Activated CD8-positive, alpha-beta memory T cell treated with anti-CD3 and anti-CD28 coated beads, Interleukin-2, amount 50 U/mL, for 1 hour (primary cell): ENCODE measurements at regions not wholly inside any gene's neighbourhood (a gene's known extent, or its start where the extent isn't known, plus 50 kb on each side); places are given as distances from the start of the nearest gene placed in this dataset.

ENCODE experiments used
- DNase-seq: peaks from one replicate; pipeline ENCODE4 v3.0.0-alpha.2; 2020; ENCODE audit errors: extremely low read depth

DNA sequence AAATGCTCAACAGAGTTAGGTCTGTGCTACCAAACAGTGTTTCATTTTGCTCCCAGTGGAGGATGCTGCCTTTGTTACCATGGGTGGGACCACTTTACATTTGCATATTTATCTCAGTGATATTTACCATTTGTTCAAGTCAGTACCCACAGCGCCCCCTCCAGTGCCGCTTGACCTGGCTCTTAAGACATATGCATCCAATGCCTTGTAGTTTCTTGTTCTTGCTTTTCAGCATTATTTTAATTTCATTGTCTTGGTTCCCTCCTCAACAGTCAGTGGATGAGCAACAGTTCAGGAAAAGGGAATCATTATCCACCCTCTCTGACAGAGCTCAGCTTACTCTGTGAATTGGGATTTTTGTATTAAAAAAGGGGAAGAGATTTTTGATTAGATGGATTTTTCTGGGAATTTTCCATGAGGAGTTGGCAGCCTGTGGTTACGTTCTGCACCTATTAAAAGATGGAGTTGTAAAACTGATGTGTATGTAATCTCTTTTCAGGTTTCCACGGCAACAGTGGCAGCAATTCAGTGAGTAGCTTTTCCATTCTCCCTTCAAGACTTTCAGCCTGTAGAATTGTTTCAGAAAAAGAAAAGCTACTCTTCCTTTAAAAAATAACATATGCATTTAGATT, 240.5 kb upstream of the DAAM1 start:
- DNase-seq: no peak

DNA sequence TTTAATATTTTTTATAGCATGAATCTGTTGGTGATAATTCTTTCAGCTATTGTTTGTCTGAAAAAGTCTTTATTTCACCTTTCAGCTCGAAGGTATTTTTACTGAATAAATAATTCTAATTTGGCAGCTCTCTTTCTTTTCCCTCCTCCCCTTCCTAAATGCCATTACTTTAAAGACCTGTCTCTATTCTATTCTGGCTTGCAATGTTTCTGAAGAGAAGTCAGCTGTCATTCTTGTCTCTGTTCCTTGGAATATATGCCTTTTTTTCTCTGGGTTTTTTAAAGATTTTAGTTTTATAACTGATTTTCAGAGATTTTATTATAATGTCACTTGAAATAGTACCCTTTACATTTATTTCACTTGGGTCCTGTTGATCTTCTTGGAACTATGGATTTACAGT, 237.9 kb upstream of the DAAM1 start:
- DNase-seq: no peak

DNA sequence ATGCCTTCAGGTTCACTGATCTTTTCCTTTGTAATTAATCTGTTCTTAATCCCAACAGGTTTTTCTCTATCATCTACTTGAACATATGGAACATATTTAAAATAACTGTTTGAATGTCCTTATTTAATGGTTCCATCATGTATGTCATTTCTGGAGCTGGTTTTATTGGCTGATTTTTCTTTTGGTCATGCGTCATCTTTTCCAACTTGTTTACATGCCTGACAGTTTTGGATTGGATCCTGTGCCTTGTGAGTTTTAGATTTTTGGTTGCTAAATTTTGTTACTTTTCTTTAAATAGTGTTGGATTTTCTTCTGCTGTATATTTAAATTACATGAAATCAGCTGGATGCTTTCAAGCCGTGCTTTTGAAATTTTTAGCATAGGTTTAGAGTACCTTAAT, 237.3 kb upstream of the DAAM1 start:
- DNase-seq: no peak

DNA sequence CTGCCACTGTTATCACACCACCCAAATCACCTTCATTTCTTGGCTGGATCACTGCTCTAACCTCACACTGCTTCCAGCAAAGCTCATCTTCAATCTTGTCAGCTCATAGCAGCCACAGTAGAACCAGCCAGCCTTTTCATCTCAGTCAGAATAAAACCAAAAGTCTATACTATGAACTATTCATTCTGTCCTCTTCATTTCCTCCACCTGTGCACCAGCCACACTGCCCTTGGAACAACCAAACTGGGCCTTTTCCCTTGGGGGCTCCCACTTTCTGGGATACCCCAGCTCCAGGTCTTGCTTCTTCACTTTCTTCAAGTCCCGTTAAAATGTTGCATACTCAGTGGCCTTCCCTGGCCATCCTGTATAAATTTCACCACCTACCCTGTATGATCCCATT, 234.4 kb upstream of the DAAM1 start:
- no peak for DNase-seq

DNA sequence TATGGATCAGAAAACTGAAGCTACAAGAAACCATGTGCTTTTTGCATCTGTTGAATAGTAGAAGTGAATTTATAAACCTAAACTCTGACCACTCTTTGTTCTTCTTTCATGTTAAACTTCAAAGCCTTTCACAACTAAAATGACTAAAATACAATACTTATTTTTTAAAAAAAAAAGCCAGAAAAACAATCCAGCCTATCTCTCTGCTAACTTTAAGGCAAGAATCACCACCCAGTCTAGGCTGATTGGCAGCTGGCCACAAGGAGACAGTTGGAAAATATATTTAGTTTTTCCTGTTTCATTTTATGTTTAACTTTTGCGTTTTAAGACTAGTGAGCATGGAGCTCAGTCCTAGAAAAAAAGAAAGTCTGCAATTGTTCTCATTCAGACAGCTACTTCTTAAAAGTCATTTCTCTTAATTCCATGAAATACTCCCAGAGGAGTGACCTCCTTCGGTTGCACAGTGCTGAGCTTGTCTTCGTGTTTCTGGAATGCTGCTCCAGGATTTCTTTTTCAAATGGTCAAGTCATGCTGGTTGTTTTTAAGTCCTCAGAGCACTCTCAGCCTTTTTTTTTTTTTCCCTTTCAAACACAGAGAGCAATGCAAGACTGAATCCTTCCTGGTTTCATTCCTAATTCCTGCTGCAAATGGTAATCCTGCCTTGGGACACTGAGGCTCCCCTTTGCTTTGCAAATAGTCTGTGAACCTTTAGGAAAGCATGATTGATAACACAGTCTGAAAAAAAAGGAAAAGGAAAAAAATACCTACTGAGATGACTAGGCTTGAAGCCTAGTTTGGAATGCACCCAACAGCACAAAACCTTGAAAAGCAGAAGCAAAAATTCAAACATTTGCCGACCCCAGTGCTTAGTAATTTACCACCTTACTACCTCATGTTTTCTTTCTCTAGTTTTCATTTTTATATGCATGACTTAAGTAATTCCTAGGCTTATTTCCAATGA, 233.3 kb upstream of the DAAM1 start:
- DNase-seq: no peak

DNA sequence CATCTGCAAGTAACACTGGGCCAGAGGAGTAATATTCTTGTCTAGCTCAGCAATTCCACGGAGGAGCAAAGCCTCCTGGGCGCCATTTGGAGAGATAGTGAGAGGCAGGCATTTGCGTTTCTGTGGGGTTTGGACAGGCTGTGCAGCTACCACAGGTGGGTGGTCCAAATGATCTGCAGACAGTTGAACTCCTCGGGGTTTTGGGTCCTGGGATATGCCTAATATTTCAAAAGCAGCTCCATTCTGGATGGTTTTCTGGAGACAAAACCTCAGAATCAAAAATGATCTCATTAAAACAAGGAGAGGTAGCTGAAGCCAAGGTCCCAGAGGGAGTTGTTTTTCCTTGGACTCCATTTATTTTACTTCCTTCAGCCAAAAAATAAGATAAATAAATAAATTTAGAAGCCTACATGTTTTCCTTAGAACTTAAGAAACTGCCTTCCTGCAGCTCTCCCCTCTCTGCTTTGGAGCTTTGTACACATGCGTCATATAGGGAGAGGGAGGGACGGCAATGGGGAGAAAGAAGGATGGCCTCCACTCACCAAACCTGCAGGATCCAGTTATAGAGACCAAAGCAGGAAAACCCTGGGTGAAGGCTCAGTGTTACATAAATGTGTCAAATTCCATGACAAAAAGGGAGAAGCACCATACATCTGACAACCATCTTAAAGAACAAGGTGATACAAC, 227.3 kb upstream of the DAAM1 start:
- no peak for DNase-seq

DNA sequence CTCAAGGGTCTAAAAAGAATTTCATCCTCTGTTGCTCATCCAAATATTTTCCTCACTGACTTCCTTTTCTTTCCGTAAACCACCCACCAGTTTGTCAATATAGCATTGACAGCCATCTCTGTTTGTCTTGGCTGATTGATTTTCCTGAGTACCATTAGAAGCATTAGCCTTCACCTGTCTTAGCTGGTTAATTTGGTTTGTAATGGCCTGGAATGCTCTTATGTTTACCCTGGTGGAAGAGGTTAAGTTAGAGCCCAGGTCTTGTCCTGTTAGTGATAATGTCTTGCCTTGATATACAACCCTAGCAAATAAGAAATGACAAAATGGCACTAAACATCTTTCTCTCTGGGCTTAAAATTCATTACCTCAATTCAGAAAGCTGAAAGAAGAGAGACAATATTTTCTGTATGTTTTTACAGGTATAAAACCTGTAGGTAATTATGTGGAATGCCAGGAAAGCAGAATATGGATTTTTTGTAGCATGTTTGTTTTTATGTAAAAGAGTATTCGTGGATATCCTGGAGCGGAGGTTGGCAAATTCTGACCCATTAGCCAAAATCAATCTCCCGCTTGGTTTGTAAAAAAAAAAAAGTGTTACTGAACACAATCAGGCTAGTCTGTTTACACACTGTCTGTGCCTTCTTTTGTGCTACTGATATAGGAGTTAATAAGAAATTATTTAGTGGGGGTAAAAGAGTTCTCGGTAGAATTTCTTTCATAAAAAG, 224.4 kb upstream of the DAAM1 start:
- no peak for DNase-seq

DNA sequence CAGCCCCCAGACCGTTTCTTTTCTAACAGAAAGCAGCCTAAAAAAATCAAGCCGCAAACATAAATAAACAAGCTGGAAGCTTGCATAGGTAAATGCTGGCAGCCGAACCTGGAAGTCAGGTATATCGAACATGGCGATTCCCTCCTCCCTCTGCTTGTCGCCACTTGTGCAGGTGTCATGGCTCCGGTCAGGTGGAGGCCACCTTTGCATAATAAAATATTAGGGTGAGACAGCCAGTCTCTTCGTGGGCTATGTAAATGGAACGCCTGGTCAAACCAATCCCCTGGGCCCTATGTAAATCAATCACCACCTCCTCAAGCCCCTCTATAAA, 223.9 kb upstream of the DAAM1 start:
- DNase-seq: no peak

DNA sequence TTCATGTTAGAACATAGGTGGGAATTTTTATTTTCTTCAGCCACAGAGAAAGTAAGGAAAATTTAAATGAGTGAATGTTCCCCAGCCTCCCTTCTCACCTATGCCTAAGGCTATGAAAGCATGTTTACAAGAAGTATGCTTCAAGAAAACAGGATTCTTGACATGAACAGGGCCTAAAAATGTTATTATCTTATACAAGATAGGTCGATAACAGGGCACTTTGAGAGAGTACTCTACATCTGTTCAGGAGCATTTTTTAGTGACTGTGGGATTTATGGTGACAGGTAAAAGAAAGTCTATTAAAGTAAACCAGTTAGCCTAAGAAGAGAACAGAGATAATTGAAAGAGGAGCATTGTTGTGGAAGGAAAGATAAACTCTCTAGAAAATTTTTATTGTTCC, 222.9 kb upstream of the DAAM1 start:
- no peak for DNase-seq

DNA sequence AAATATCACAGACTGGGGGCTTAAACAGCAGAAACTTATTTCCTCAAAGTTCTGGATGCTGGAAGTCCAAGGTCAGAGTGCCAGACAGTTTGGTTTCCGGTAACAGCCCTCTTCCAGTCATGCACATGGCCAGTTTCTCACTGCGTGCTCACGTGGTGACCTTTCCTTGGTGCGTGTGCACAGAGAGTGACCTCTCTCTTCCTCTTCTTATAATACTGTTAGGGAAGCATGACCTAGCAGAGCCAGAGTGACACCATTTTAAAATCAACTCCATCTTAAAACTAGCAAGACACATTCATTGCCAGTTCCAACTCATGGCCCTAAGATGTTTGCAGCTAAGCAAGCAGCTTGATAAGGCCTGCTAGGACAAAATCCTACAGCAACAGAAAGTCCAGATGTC, 221.5 kb upstream of the DAAM1 start:
- DNase-seq: no peak

DNA sequence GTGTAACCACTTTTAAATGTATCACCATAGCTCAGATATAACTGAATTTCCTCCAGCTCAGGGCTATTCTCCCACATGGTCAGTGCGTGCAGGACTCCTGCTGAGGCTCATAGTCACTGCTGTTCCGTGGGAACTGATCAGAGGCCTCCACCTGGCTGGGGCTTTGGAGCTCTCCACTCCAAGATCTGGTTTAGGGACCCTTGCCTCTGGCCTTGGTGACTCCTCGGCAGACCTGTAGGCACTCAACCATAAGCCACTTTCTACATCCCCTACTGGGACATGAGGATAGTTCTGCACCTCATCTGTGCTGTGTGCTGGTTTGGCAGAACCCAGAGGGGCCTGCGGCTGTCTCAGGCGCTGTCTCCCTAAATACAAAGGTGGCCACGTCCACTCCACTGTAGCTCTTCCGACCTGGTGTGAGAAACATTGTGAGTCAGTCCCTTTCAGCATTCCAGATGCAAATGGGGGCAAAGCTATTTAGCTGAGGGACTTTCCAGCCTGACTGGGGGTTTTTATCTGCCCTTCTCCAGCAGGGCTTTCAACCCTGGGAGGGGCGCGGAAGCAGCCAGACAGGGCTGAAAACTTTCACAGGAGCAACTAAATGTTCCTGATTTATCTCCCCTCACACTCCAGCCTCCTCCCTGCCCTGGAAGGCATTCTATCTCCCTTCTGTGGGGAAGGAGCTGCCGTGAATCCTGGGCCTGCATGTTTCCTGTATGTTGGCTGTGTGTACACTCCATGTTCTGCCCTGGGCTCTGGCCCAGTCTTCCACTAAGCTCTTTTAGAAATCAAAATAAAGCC, 218.3 kb upstream of the DAAM1 start:
- DNase-seq: no peak

DNA sequence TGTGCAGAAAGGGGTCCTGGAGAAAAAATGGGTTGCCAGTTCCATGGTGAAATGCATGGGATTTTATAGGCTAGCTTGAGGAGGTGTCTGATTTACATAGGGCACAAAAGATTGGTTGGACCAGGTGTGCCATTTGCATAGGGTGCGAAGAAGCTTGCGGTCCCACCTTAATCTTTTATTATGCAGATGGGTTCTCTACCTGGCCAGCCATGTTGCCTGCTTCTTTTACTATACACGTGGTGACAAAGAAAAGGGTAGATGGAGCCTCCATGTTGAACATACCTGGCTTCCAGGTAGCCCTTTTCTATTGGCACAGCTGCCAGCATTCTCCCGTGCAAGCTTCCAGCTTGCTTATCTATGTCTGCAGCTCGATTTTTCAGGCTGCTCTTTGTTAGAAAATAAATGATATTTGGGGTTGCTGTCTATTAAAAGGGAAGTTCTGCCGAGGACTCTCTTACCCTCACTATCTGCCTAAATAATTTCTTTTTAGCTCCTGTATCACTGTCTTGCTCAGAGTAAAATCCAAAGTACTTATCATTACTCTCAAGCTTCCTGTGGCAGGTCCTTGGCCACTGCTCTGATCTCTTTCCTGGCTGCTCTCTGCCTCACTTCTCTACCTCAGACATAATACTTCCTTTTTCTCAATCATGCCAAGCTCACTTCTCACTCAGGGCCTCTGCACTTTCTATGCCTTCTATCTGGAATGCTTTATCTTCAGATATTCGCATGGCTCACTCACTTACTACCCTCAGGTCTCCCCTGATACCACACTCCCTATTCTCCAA, 216.0 kb upstream of the DAAM1 start:
- DNase-seq: no peak

DNA sequence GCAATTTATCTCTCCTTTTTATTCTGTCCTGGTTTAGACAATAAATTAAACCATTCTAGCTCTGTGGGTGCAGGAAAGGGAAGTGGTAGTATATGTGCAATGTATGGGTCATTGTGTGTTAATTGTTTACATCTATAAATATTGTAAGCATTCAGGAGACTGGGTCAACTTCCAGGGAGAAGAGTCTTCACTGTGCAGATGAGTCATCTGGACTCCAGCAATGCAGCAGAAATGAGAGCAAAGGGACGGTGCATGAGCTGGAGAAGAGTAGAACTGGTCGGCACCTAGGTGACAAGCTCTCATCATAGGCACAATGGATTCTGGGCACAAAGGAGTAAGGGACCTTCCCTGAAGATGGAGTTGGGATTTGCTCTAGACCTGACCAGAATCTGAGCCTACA, 211.1 kb upstream of the DAAM1 start:
- no peak for DNase-seq

DNA sequence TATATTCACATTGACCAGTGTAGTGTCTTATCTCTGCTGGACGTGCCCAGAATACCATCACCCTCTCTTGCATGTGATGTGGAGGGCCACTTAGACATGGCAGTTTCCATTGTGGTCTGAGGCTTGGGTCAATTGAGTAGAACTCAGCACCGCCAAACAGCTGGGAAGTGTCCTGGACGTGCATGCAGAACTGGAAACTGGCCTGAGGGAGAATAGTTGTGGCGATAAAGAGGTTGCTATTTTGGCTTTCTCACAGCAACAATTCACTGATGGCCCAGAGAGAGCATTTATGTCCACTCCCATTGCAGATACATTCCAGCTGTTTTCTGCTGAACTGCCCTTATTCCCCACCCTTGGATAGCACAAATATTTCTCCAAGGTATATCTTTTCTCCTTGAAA, 210.1 kb upstream of the DAAM1 start:
- no peak for DNase-seq

DNA sequence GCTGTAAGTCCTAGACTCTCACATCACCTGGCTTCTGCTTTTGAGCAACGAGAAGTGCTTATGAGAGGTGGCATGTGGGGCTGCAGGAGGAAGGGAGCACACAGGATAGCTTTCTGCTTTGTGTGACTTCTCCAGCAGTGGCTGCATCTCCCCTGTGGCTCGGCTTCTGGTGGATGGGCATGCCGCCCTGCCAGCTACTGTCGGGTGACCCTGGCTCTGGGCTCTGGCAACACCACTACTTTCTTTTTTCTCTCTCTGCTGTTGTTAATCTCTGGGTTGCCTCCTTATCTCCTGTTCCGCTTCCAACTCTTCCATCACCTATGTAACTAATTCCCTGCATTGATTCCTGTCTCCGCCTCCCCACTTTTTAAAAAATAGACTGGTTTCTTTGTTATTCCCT, 209.1 kb upstream of the DAAM1 start:
- no peak for DNase-seq

DNA sequence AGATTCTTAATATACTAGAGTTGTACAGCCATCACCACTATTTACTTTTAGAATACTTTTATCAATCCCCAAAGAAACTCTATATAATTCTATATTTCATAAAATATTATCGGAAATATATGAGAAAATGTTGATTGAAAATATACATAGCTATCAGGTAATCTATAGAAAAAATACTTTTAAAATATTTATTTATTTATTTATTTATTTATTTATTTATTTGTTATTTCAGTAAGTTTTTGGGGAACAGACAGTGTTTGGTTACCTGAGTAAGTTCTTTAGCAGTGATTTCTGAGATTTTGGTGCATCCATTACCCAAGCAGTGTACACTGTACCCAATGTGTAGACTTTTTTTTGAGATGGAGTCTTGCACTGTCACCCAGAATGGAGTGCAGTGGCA, 206.6 kb upstream of the DAAM1 start:
- DNase-seq: no peak

DNA sequence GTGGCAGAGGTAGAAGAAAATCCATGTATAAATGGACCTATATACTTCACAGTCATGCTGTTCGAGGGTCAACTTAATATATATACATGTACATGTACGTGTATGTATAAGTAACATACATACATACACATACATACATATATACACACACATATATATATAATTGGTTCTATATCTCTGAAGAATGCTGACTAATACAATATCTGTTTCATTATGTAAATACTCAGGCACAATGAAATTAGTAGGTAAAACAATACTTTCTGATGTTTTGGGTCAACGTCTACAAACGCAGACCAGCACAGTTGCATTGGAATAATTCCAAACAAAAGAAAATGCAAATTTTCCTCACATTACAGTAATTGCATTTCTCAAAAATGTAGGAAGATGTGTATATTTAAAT, 202.7 kb upstream of the DAAM1 start:
- no peak for DNase-seq

DNA sequence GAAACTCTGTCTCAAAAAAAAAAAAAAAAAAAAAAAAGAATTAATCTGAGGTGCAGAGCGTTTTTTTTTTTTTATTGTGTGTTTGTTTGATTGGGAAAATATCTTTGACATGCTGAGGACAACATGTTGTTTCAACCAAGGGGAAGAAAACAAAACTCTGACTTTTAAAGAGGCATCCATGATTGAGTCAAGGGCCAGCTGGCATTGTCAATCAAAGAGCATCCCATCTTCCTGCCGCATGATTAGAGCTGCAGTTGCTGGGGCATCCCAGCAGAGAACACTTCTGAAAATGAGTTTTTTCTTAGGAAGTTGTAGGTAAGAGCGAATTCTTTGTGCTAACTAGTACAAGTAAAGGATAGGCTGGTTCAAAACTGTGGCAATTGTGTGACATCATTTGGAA, 200.9 kb upstream of the DAAM1 start:
- DNase-seq: no peak

DNA sequence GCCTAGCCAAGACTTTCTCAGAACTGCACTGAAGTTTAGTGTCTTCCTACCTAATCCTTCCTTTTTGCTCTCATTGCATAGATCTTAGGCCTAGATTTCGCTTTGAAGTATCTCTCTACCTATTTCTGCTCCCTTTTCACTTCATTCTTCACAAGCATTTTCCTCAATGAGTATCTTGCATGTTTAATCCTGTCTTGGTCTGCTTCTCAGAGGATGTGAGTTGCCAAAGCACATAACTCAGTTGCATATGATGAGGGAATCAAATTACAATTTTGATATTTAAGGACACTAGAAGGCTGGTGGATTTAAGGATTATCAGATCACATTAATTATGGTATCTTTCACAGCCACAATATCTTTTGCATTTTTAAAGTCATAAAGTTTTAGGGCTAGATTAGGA, 195.5 kb upstream of the DAAM1 start:
- no peak for DNase-seq

DNA sequence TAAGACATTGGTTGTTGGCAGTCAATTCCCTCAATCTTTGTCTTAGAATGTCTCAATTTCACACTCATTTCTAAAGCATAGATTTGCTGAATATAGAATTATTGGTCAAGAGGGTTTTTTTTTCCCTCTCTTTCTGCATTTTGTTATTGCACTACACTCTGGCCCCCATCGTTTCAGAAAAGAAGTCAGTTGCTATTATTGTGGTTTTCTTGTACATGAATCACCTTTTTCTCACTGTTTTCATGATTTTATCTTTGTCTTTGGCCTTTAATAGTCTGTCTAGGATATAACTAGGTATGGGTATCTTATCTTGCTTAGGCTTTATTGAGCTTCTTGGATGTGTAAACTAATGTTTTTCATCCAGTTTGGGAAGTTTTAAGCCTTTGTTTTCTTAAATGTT, 194.3 kb upstream of the DAAM1 start:
- DNase-seq: no peak

DNA sequence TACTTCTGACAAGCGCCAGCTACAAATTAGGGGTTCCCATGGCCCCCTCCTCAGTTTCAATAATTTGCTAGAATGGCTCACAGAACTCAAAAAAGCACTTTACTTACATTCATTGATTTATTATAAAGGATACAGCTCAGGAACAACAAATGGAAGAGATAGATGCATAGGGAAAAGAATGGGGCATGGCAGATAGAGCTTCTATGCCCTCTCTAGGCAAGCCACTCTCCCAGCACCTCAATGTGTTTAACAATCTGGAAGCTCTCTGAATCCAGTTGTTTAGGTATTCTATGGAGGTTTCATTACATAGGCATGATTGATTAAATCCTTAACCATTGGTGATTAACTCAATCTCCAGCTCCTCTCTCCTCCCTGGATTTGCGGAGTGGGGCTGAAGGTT, 184.5 kb upstream of the DAAM1 start:
- no peak for DNase-seq
